Middle frontal gyrus (tissue), 1 donor: ENCODE measurements at regions not wholly inside any gene's neighbourhood (a gene's known extent, or its start where the extent isn't known, plus 50 kb on each side); places are given as distances from the start of the nearest gene placed in this dataset.
"Not testable (repeated sequence)": the region's sequence is repeated elsewhere in the genome, so short reads cannot be mapped to it uniquely, and the experiment has no call there.

Experiments
- DNase-seq: peaks from one replicate; pipeline ENCODE4 v3.0.0-alpha.2; 2015; ENCODE audit warnings: low spot score; ENCODE audit errors: extremely low spot score

- no peak for DNase-seq
Observed at GRCh38 chr5:19018822-19019221, 969.2 kb downstream of the CDH18 start.

- DNase-seq = no peak
Observed at GRCh38 chr5:19031491-19031890, 956.5 kb downstream of the CDH18 start.

- DNase-seq = no peak
Observed at GRCh38 chr5:19035816-19036215, 952.2 kb downstream of the CDH18 start.

- no peak for DNase-seq
Observed at GRCh38 chr5:19042106-19042505, 945.9 kb downstream of the CDH18 start.

- no peak for DNase-seq
Observed at GRCh38 chr5:19044311-19044710, 943.7 kb downstream of the CDH18 start.

GRCh38 chr5:19044931-19045695, 942.9 kb downstream of the CDH18 start:
- no peak for DNase-seq

GRCh38 chr5:19047277-19047676, 940.7 kb downstream of the CDH18 start:
- no peak for DNase-seq

- DNase-seq = no peak
Observed at GRCh38 chr5:19048726-19049125, 939.3 kb downstream of the CDH18 start.

- no peak for DNase-seq
Observed at GRCh38 chr5:19058216-19058615, 929.8 kb downstream of the CDH18 start.

GRCh38 chr5:19064094-19064493, 923.9 kb downstream of the CDH18 start:
- DNase-seq = no peak

- no peak for DNase-seq
Observed at GRCh38 chr5:19067741-19068140, 920.3 kb downstream of the CDH18 start.

- DNase-seq = no peak
Observed at GRCh38 chr5:19098434-19098833, 889.6 kb downstream of the CDH18 start.

GRCh38 chr5:19099195-19099594, 888.8 kb downstream of the CDH18 start:
- no peak for DNase-seq

- no peak for DNase-seq
Observed at GRCh38 chr5:19104948-19105347, 883.1 kb downstream of the CDH18 start.

GRCh38 chr5:19122923-19123322, 865.1 kb downstream of the CDH18 start:
- DNase-seq = no peak

- DNase-seq = no peak
Observed at GRCh38 chr5:19125956-19126713, 861.9 kb downstream of the CDH18 start.

- DNase-seq = no peak
Observed at GRCh38 chr5:19140276-19140675, 847.7 kb downstream of the CDH18 start.

GRCh38 chr5:19141937-19142524, 846.0 kb downstream of the CDH18 start:
- DNase-seq = not testable (repeated sequence)

- DNase-seq = not testable (repeated sequence)
Observed at GRCh38 chr5:19142713-19143414, 845.1 kb downstream of the CDH18 start.

- no peak for DNase-seq
Observed at GRCh38 chr5:19143935-19144334, 844.1 kb downstream of the CDH18 start.

- no peak for DNase-seq
Observed at GRCh38 chr5:19169426-19169825, 818.6 kb downstream of the CDH18 start.
